Activated CD8-positive, alpha-beta T cell treated with anti-CD3 and anti-CD28 coated beads, Interleukin-2, amount 10 ng/mL, durations not matched to agents 7 days and 5 days (primary cell): ENCODE measurements at regions not wholly inside any gene's neighbourhood (a gene's known extent, or its start where the extent isn't known, plus 50 kb on each side); places are given as distances from the start of the nearest gene placed in this dataset.

Experiments used
- ATAC-seq: fragments of 150-1000 bp; cut with Tn5 transposase; one replicate; pipeline ENCODE4 v1.10.0; 2021; ENCODE audit warnings: moderate library complexity
- CTCF ChIA-PET: fragments of 350-600 bp; sonication (Branson Sonifier 250); formaldehyde crosslinking; loops from one replicate; lab custom pipeline; 2021; ENCODE audit warnings: antibody characterized with exemption; lab: Charles Lee
- POLR2A ChIA-PET: fragments of 350-600 bp; sonication (Branson Sonifier 250); formaldehyde crosslinking; loops from one replicate; lab custom pipeline; 2021; ENCODE audit warnings: antibody characterized with exemption; lab: Charles Lee
- DNase-seq: peaks from one replicate; pipeline ENCODE4 v3.0.0-alpha.2; 2020
- H3K27ac Mint-ChIP-seq: one replicate; pipeline ENCODE4 v1.8.0; 2021; ENCODE audit warnings: mild to moderate bottlenecking, mixed read lengths
- H3K27me3 Mint-ChIP-seq: one replicate; pipeline ENCODE4 v1.8.0; 2021; ENCODE audit warnings: low read depth, mixed read lengths
- H3K36me3 Mint-ChIP-seq: one replicate; pipeline ENCODE4 v1.8.0; 2021; ENCODE audit warnings: low read depth, mixed read lengths
- H3K4me1 Mint-ChIP-seq: one replicate; pipeline ENCODE4 v1.8.0; 2021; ENCODE audit warnings: low read depth, mixed read lengths
- H3K4me3 Mint-ChIP-seq: one replicate; pipeline ENCODE4 v1.8.0; 2021; ENCODE audit warnings: mild to moderate bottlenecking, mixed read lengths
- H3K9me3 Mint-ChIP-seq: one replicate; pipeline ENCODE4 v1.8.0; 2022; ENCODE audit warnings: mixed read lengths; ENCODE audit not compliant: insufficient read depth

- H3K27ac Mint-ChIP-seq = no peak overlapping the region
- ChIA-PET POLR2A (no interaction called here), CTCF (interaction anchor here (1.0 to 6.2 kb wide), 3 partner anchors 71 to 132 kb away, joined by 3 to 38 read pairs (median 3); no protein-coding TSS in a partner anchor)
- peaks cover 2% of the 10 kb centered on the region for H3K27me3 Mint-ChIP-seq
- H3K9me3 Mint-ChIP-seq = no peaks in the 10 kb centered on the region
- no peak overlapping the region for H3K4me3 Mint-ChIP-seq
- no peaks in the 10 kb centered on the region for H3K4me1 Mint-ChIP-seq
- no peaks in the 10 kb centered on the region for H3K36me3 Mint-ChIP-seq
- DNase-seq = no peak
- no peak for ATAC-seq
Observed at GRCh38 chr2:204074456-204074855, 137.9 kb downstream of the ICOS start.

DNA sequence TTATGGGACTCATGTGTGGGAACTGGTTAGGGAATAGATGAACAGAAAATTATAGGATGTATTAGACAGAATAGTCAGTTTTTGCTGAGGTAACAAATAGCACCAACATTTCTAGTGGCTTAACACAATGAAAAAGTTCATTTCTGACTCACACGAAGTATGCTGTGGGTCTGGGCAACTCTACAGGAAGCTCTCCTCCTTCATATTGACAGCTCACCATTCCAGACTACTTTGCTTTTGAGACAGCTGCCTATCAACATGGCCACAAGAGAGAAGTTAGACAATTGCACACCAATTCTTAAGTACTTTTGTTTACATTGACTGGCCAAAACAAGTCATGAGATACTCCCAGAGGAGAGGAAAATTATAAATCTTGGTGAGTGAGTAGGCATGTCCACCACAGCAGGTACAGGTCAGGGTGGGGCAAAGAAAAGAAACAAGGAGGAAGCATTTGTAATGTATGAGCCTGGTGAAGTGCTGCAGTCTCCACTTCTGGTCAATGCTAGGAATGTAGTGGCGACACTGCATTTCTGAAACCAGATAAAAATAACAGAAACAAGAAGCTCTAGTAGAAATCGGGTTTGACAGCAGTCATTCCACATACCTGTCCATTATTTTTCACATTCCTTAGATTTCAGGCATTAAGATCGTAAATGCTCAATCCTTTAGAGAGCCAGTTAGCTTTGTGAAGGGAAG, 141.6 kb downstream of the ICOS start:
- DNase-seq (no peak), ATAC-seq (no peak)
- Mint-ChIP-seq H3K27ac (no peak overlapping the region), H3K36me3 (no peaks in the 10 kb centered on the region), H3K9me3 (no peaks in the 10 kb centered on the region), H3K4me3 (no peak overlapping the region), H3K27me3 (peaks cover 3% of the 10 kb centered on the region), H3K4me1 (no peaks in the 10 kb centered on the region)
- POLR2A ChIA-PET = no interaction called here
- CTCF ChIA-PET = interaction anchor here (0.8 to 2.1 kb wide), 2 partner anchors 13 to 99 kb away, joined by 3 to 8 read pairs; no protein-coding TSS in a partner anchor

- DNase-seq = no peak
- Mint-ChIP-seq H3K27me3 (peaks cover 9% of the 10 kb centered on the region), H3K27ac (no peak overlapping the region), H3K9me3 (no peaks in the 10 kb centered on the region), H3K4me1 (no peaks in the 10 kb centered on the region), H3K4me3 (no peak overlapping the region), H3K36me3 (no peaks in the 10 kb centered on the region)
- no peak for ATAC-seq
- ChIA-PET POLR2A (no interaction called here), CTCF (interaction anchor here (1.3 to 1.6 kb wide), 3 partner anchors 9 to 26 kb away, joined by 4 to 6 read pairs (median 5); no protein-coding TSS in a partner anchor)
Observed at GRCh38 chr2:204081487-204082425, 145.2 kb downstream of the ICOS start.

DNA sequence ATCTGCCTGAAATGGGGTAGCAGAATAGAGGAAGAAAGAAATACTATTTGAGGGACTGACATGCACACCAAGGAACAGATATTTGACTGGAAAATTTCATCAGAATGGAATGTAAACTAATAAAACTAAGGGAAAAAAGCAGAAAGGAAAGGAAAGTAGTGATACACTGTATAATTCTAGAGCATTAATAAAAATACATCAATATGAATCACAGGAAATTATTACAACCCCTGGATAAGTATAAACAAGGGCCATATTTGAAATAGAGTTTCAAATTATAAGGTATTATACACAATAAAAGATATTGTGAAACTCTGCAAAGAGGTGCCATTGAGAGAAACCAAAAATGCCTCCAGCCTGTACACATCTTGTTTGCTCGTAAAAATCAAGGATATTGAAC, 149.6 kb downstream of the ICOS start:
- H3K9me3 Mint-ChIP-seq = no peaks in the 10 kb centered on the region
- no peak overlapping the region for H3K4me3 Mint-ChIP-seq
- H3K4me1 Mint-ChIP-seq = no peaks in the 10 kb centered on the region
- DNase-seq (no peak), ATAC-seq (no peak)
- H3K27me3 Mint-ChIP-seq = peaks cover 9% of the 10 kb centered on the region
- ChIA-PET POLR2A (no interaction called here), CTCF (no interaction called here)
- H3K36me3 Mint-ChIP-seq = no peaks in the 10 kb centered on the region
- H3K27ac Mint-ChIP-seq = no peak overlapping the region

DNA sequence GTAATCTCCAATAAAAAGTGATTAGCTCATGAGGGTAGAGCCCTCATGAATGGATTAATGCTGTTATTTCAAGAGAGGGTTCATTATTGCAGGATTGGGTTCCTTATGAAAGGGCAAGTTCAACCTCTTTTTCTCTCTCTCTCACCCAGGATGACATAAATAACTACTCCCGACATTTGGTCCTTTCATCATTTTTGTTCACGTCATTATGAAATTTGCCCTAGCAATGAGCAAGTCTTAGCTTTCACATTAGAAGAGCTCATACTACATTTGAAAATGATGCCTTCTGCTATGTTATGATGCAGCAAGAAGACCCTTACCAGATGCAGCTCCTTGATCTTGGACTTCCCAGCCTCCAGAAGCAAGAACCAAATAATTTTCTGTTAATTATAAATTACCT, 152.5 kb downstream of the ICOS start:
- no peak overlapping the region for H3K27ac Mint-ChIP-seq
- H3K9me3 Mint-ChIP-seq = no peaks in the 10 kb centered on the region
- POLR2A ChIA-PET = interaction anchor here (0.7 kb wide), 1 partner anchor 1733 kb away, joined by 3 read pairs; no protein-coding TSS in a partner anchor
- DNase-seq (no peak), ATAC-seq (no peak)
- no peaks in the 10 kb centered on the region for H3K4me1 Mint-ChIP-seq
- no peak overlapping the region for H3K4me3 Mint-ChIP-seq
- CTCF ChIA-PET = no interaction called here
- H3K27me3 Mint-ChIP-seq = peaks cover 10% of the 10 kb centered on the region
- no peaks in the 10 kb centered on the region for H3K36me3 Mint-ChIP-seq

GRCh38 chr2:204089574-204089973, 153.0 kb downstream of the ICOS start:
- Mint-ChIP-seq H3K27ac (no peak overlapping the region), H3K4me3 (no peak overlapping the region), H3K9me3 (no peaks in the 10 kb centered on the region), H3K27me3 (peaks cover 9% of the 10 kb centered on the region), H3K4me1 (no peaks in the 10 kb centered on the region), H3K36me3 (no peaks in the 10 kb centered on the region)
- POLR2A ChIA-PET = interaction anchor here (0.7 kb wide), 1 partner anchor 1733 kb away, joined by 3 read pairs; no protein-coding TSS in a partner anchor
- CTCF ChIA-PET = no interaction called here
- ATAC-seq = no peak
- DNase-seq = no peak

- Mint-ChIP-seq H3K36me3 (no peaks in the 10 kb centered on the region), H3K27me3 (peaks cover 5% of the 10 kb centered on the region), H3K4me3 (no peak overlapping the region), H3K9me3 (no peaks in the 10 kb centered on the region), H3K4me1 (no peaks in the 10 kb centered on the region), H3K27ac (no peak overlapping the region)
- ChIA-PET CTCF (no interaction called here), POLR2A (no interaction called here)
- no peak for ATAC-seq
- DNase-seq = no peak
Observed at GRCh38 chr2:204090021-204090420, 153.5 kb downstream of the ICOS start.

DNA sequence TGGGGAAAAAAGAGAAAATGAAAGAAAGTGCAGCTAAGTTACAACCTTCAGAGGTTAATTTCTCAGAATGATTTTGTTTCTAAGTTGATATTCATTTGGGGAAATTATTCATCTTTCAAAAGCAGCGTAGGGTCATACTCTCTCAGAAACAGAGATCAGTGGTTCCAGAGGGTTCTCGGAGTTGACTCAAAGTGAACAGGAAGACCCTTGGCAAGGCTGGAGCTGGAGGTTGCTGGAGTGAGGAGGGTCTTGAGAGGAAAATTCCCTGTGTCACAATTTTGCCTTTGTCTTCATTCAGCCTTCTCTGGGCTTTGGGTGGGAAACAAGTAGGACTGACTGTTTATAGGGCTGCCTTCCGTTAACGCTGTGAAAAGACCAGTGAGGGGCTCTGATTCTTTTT, 168.2 kb downstream of the ICOS start:
- no peak overlapping the region for H3K27ac Mint-ChIP-seq
- no peaks in the 10 kb centered on the region for H3K36me3 Mint-ChIP-seq
- ChIA-PET POLR2A (no interaction called here), CTCF (interaction anchor here (1.3 to 5.0 kb wide), 6 partner anchors 32 to 156 kb away, joined by 3 to 69 read pairs (median 8); no protein-coding TSS in a partner anchor)
- ATAC-seq (no peak), DNase-seq (no peak)
- no peaks in the 10 kb centered on the region for H3K9me3 Mint-ChIP-seq
- no peaks in the 10 kb centered on the region for H3K27me3 Mint-ChIP-seq
- no peak overlapping the region for H3K4me3 Mint-ChIP-seq
- H3K4me1 Mint-ChIP-seq = peaks cover 35% of the 10 kb centered on the region

GRCh38 chr2:204108330-204108751, 171.8 kb downstream of the ICOS start:
- Mint-ChIP-seq H3K27me3 (peaks cover 17% of the 10 kb centered on the region), H3K27ac (peak overlapping the region; percentile 75), H3K4me3 (peak overlapping the region; percentile 45), H3K9me3 (no peaks in the 10 kb centered on the region), H3K4me1 (peaks cover 52% of the 10 kb centered on the region), H3K36me3 (no peaks in the 10 kb centered on the region)
- ATAC-seq = peak; percentile 52
- POLR2A ChIA-PET = interaction anchor here (0.6 kb wide), 1 partner anchor 45 kb away, joined by 3 read pairs; no protein-coding TSS in a partner anchor
- CTCF ChIA-PET = interaction anchor here (0.7 to 6.9 kb wide), 9 partner anchors 12 to 1570 kb away, joined by 3 to 69 read pairs (median 5); no protein-coding TSS in a partner anchor
- DNase-seq = peak; percentile 69

DNA sequence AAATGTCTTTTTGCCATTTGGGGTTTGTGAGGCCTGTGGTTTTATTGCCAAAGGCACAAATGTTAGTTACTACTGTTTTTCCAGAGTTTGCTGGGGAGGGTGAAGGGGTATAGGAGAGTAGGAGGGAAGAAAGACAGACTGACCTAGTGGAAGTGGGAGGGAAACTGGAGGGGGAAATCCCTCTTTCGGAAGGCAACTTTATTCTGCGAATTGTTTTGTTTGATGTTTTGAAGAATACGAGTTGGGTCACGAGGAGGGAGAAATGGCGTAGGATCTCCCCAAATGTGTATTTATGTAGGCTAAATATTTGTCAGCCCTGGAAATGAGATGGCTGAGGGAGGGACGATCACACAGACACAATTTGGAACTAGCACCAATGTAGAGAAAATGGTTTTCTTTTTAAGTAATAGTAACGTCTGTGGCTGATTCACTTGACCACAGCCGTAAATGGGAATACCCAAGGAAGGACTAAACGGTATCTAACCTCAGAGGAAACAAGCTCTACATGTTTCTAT, 172.3 kb downstream of the ICOS start:
- ATAC-seq (peak; percentile 31), DNase-seq (peak; percentile 44)
- POLR2A ChIA-PET = interaction anchor here (0.6 to 1.0 kb wide), 2 partner anchors 46 to 171 kb away, joined by 3 read pairs; no protein-coding TSS in a partner anchor
- Mint-ChIP-seq H3K9me3 (no peaks in the 10 kb centered on the region), H3K36me3 (no peaks in the 10 kb centered on the region), H3K27ac (peak overlapping the region; percentile 75), H3K4me1 (peaks cover 56% of the 10 kb centered on the region), H3K4me3 (peak overlapping the region; percentile 45), H3K27me3 (peaks cover 17% of the 10 kb centered on the region)
- CTCF ChIA-PET = interaction anchor here (0.7 to 6.9 kb wide), 10 partner anchors 11 to 1570 kb away, joined by 3 to 69 read pairs (median 5); no protein-coding TSS in a partner anchor

GRCh38 chr2:204109681-204110080, 173.1 kb downstream of the ICOS start:
- peak; percentile 28 for DNase-seq
- Mint-ChIP-seq H3K27me3 (peaks cover 17% of the 10 kb centered on the region), H3K4me1 (peaks cover 63% of the 10 kb centered on the region), H3K36me3 (no peaks in the 10 kb centered on the region), H3K4me3 (peak overlapping the region; percentile 45), H3K27ac (peak overlapping the region; percentile 66), H3K9me3 (no peaks in the 10 kb centered on the region)
- ATAC-seq = peak; percentile 21
- POLR2A ChIA-PET = interaction anchor here (1.0 kb wide), 1 partner anchor 171 kb away, joined by 3 read pairs; no protein-coding TSS in a partner anchor
- CTCF ChIA-PET = interaction anchor here (0.7 to 6.9 kb wide), 9 partner anchors 11 to 1569 kb away, joined by 3 to 69 read pairs (median 6); no protein-coding TSS in a partner anchor
